Transverse colon (tissue), 4 donors: ENCODE measurements at regions not wholly inside any gene's neighbourhood (a gene's known extent, or its start where the extent isn't known, plus 50 kb on each side); places are given as distances from the start of the nearest gene placed in this dataset.
"Not testable (repeated sequence)": the region's sequence is repeated elsewhere in the genome, so short reads cannot be mapped to it uniquely, and the experiment has no call there.

ENCODE experiments used
- DNase-seq: peaks from one replicate; pipeline ENCODE4 v3.0.0-alpha.2; 2019
- H3K27ac ChIP-seq, 4 donors: fragments of 200-600 bp; sonication (generic); 2 replicates each; pipeline ENCODE4 v1.5.1; 2016 to 2018; ENCODE audit warnings: inconsistent platforms in 4 of 4
- H3K27me3 ChIP-seq: fragments of 200-600 bp; sonication (generic); 2 replicates; pipeline ENCODE4 v1.5.1; 2017; ENCODE audit warnings: inconsistent platforms
- H3K36me3 ChIP-seq, 4 donors: fragments of 200-600 bp; sonication (generic); 2 replicates each; pipeline ENCODE4 v1.5.1; 2017 to 2019; ENCODE audit warnings: inconsistent platforms in 4 of 4
- H3K4me1 ChIP-seq, 4 donors: fragments of 200-600 bp; sonication (generic); 2 replicates each; pipeline ENCODE4 v1.5.1; 2017 to 2020; ENCODE audit warnings: inconsistent platforms in 4 of 4
- H3K4me3 ChIP-seq, 4 donors: fragments of 200-600 bp; sonication (generic); 1 replicate in 1 of 4; 2 replicates in 3 of 4; pipeline versions ENCODE4 v1.5.1 to v1.6.1; 2017 to 2019; ENCODE audit warnings: inconsistent platforms in 4 of 4
- H3K9me3 ChIP-seq, 2 donors: fragments of 200-600 bp; sonication (generic); 2 replicates each; pipeline ENCODE4 v1.5.1; 2017 to 2019; ENCODE audit warnings: inconsistent platforms in 2 of 2
- CTCF ChIP-seq, 5 experiments: fragments of 200-600 bp in 3 of 5; fragments of 450-650 bp in 2 of 5; sonication (generic) in 3 of 5; IDR thresholded peaks; 1 replicate in 2 of 5; 2 replicates in 3 of 5; pipeline ENCODE4 v1.5.1; 2016 to 2017; ENCODE audit warnings: antibody characterized with exemption in 5 of 5, inconsistent platforms in 3 of 5, mild to moderate bottlenecking in 2 of 5, moderate library complexity in 1 of 5
- EP300 ChIP-seq: sonication (generic); formaldehyde crosslinking; IDR thresholded peaks from one replicate; pipeline ENCODE4 v1.6.1; 2017; ENCODE audit warnings: antibody characterized with exemption, low read depth
- POLR2A ChIP-seq: fragments of 450-650 bp; IDR thresholded peaks from one replicate; pipeline ENCODE4 v1.6.1; 2016; ENCODE audit warnings: antibody characterized with exemption, mild to moderate bottlenecking, moderate library complexity
- POLR2AphosphoS5 ChIP-seq, 3 donors: sonication (generic); formaldehyde crosslinking; IDR thresholded peaks; one replicate each; pipeline ENCODE4 v1.6.1; 2016; ENCODE audit warnings: antibody characterized with exemption in 3 of 3
- WGBS, 2 donors: methylation state at CpG; one replicate each; pipeline ENCODE4 v1.1.5; 2018; ENCODE audit warnings: low coverage in 1 of 2; 5-methylcytosine and 5-hydroxymethylcytosine counted together
- in situ Hi-C, 4 donors: fragments of 200-750 bp; cut with MboI; loops; one replicate each; pipeline versions ENCODE4 v1.15.0 to v1.15.1; 2017; ENCODE audit warnings: low sequenced_read_pairs in 3 of 4, low pct_ligation_motif_present in 1 of 4, low pct_unique_long_range_greater_than_20kb in 1 of 4
- intact Hi-C: fragments of 100-400 bp; cut with DNase I; formaldehyde crosslinking; loops from one replicate; pipeline ENCODE4 v1.15.1; 2023; ENCODE audit warnings: low total_unique reads

- intact Hi-C loops = no loop called here
- WGBS, 2 donors = 37 to 70% methylated on average over 3 to 4 of the region's 4 CpGs
- TF ChIP-seq CTCF (IDR thresholded peaks at IDR 0.05) = no peak
- TF ChIP-seq POLR2AphosphoS5 (IDR thresholded peaks at IDR 0.05) = no peak
- TF ChIP-seq POLR2A = no peak
- TF ChIP-seq EP300 = no peak
These were observed 92.9 kb upstream of the CLINT1 start for GRCh38 chr5:157951673-157952373.

GRCh38 chr5:157949520-157949919 is 90.6 kb upstream of the CLINT1 start:
- Histone ChIP-seq H3K36me3 (no peaks in the 10 kb centered on the region), H3K9me3 (no peaks in the 10 kb centered on the region), H3K4me3 (no peak overlapping the region), H3K27ac (peak overlapping the region; percentile 8 to 76 (median 68)), H3K27me3 (no peaks in the 10 kb centered on the region), H3K4me1 (peaks cover 0 to 8% (median 4%) of the 10 kb centered on the region in 4 donors)
- no peak for DNase-seq
- intact Hi-C loops (no loop called here), in situ Hi-C loops (loop anchor here in 2 of 4 donors (10.0 to 25.0 kb wide), 2 partner anchors 135 to 137 kb away; no protein-coding TSS in a partner anchor)
- no peak for TF ChIP-seq EP300
- TF ChIP-seq POLR2A = no peak
- TF ChIP-seq POLR2AphosphoS5 (IDR thresholded peaks at IDR 0.05) = no peak
- no peak for TF ChIP-seq CTCF (IDR thresholded peaks at IDR 0.05)
- WGBS, 2 donors = 100% methylated on average over 1 of the region's 1 CpG; no CpG with 5 or more reads in 1 of the 2 donors

More at GRCh38 chr5:157951673-157952373, 92.9 kb upstream of the CLINT1 start:
- Histone ChIP-seq H3K4me1 (peaks cover 0 to 13% (median 4%) of the 10 kb centered on the region in 4 donors), H3K27me3 (no peaks in the 10 kb centered on the region), H3K27ac (no peak overlapping the region), H3K4me3 (no peak overlapping the region), H3K36me3 (no peaks in the 10 kb centered on the region), H3K9me3 (no peaks in the 10 kb centered on the region)
- no peak for DNase-seq
- in situ Hi-C loops = no loop called here

GRCh38 chr5:157948738-157949410 is 89.9 kb upstream of the CLINT1 start:
- intact Hi-C loops = no loop called here
- Histone ChIP-seq H3K9me3 (no peaks in the 10 kb centered on the region), H3K4me3 (no peak overlapping the region), H3K27ac (peak overlapping the region; percentile 46 to 76 (median 68)), H3K27me3 (no peaks in the 10 kb centered on the region), H3K4me1 (peaks cover 0 to 8% (median 4%) of the 10 kb centered on the region in 4 donors), H3K36me3 (no peaks in the 10 kb centered on the region)
- peak; percentile 50 to 72 (median 65) for TF ChIP-seq POLR2AphosphoS5 (IDR thresholded peaks at IDR 0.05)
- peak; percentile 78 to 91 (median 84) for TF ChIP-seq CTCF (IDR thresholded peaks at IDR 0.05)
- TF ChIP-seq POLR2A = no peak
- TF ChIP-seq EP300 = peak; percentile 52
- 13 to 25% methylated on average over 8 to 11 of the region's 11 CpGs for WGBS, 2 donors
- in situ Hi-C loops = loop anchor here in 2 of 4 donors (10.0 to 25.0 kb wide), 2 partner anchors 134 to 137 kb away; no protein-coding TSS in a partner anchor
- peak; percentile 94 for DNase-seq

GRCh38 chr5:157947156-157947555 is 88.2 kb upstream of the CLINT1 start:
- Histone ChIP-seq H3K9me3 (no peaks in the 10 kb centered on the region), H3K36me3 (no peaks in the 10 kb centered on the region), H3K27ac (no peak overlapping the region), H3K4me1 (peaks cover 0 to 8% (median 4%) of the 10 kb centered on the region in 4 donors), H3K27me3 (no peaks in the 10 kb centered on the region), H3K4me3 (no peak overlapping the region)
- DNase-seq = no peak
- in situ Hi-C loops = loop anchor here in 2 of 4 donors (10.0 to 25.0 kb wide), 2 partner anchors 132 to 135 kb away; no protein-coding TSS in a partner anchor
- intact Hi-C loops = no loop called here
- 82 to 95% methylated on average over 7 of the region's 7 CpGs for WGBS, 2 donors
- TF ChIP-seq POLR2A (no peak), EP300 (no peak)

- 74 to 83% methylated on average over 5 of the region's 5 CpGs for WGBS, 2 donors
- H3K9me3 ChIP-seq, DNase-seq, intact Hi-C loops, H3K4me1 ChIP-seq, H3K4me3 ChIP-seq, H3K36me3 ChIP-seq, H3K27me3 ChIP-seq, H3K27ac ChIP-seq: not testable (repeated sequence)
- in situ Hi-C loops = loop anchor here in 2 of 4 donors (10.0 to 25.0 kb wide), 2 partner anchors 131 to 134 kb away; no protein-coding TSS in a partner anchor
These were observed 86.9 kb upstream of the CLINT1 start for GRCh38 chr5:157945822-157946221.
